ENCODE measurements at regions not wholly inside any gene's neighbourhood (a gene's known extent, or its start where the extent isn't known, plus 50 kb on each side); places are given as distances from the start of the nearest gene placed in this dataset.

DNA sequence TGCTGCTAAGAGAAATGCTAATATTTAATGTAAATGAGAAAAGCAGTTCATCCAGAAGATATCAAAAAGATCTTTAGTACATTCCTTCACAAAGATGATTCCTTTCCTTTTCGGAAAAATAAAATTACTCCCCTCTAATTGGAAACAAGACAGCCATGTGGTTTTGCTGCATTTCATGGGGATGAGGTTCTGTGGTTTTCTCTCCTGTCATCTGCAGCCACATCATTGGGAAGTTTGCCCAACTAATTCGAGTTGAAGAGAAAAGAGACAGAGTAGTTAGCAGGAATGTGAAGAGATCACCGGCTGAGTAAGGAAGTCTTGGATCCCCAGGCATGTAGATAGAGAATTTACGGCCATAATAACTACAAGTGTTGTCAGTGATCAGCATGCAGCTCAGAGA lies 122.1 kb downstream of the CYSLTR2 start:
- TF ChIP-seq, protein P1, sequence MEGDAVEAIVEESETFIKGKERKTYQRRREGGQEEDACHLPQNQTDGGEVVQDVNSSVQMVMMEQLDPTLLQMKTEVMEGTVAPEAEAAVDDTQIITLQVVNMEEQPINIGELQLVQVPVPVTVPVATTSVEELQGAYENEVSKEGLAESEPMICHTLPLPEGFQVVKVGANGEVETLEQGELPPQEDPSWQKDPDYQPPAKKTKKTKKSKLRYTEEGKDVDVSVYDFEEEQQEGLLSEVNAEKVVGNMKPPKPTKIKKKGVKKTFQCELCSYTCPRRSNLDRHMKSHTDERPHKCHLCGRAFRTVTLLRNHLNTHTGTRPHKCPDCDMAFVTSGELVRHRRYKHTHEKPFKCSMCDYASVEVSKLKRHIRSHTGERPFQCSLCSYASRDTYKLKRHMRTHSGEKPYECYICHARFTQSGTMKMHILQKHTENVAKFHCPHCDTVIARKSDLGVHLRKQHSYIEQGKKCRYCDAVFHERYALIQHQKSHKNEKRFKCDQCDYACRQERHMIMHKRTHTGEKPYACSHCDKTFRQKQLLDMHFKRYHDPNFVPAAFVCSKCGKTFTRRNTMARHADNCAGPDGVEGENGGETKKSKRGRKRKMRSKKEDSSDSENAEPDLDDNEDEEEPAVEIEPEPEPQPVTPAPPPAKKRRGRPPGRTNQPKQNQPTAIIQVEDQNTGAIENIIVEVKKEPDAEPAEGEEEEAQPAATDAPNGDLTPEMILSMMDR (IDR thresholded peaks at IDR 0.05; ENCODE audit: poor library complexity, severe bottlenecking) = no peak
- TF ChIP-seq EZH2 (IDR thresholded peaks at IDR 0.05; ENCODE audit: borderline replicate concordance, insufficient read depth, low read length, poor library complexity, severe bottlenecking) = no peak
- no peak for TF ChIP-seq POLR2AphosphoS5 (IDR thresholded peaks at IDR 0.05)
- TF ChIP-seq EP300 (conservative IDR thresholded peaks at IDR 0.05; ENCODE audit: poor library complexity, severe bottlenecking) = no peak
- no peak for TF ChIP-seq TAF1 (IDR thresholded peaks at IDR 0.05; ENCODE audit: low read depth)
- no peak for TF ChIP-seq SMC3 (conservative IDR thresholded peaks at IDR 0.05; ENCODE audit: poor library complexity)
- TF ChIP-seq, protein P2, sequence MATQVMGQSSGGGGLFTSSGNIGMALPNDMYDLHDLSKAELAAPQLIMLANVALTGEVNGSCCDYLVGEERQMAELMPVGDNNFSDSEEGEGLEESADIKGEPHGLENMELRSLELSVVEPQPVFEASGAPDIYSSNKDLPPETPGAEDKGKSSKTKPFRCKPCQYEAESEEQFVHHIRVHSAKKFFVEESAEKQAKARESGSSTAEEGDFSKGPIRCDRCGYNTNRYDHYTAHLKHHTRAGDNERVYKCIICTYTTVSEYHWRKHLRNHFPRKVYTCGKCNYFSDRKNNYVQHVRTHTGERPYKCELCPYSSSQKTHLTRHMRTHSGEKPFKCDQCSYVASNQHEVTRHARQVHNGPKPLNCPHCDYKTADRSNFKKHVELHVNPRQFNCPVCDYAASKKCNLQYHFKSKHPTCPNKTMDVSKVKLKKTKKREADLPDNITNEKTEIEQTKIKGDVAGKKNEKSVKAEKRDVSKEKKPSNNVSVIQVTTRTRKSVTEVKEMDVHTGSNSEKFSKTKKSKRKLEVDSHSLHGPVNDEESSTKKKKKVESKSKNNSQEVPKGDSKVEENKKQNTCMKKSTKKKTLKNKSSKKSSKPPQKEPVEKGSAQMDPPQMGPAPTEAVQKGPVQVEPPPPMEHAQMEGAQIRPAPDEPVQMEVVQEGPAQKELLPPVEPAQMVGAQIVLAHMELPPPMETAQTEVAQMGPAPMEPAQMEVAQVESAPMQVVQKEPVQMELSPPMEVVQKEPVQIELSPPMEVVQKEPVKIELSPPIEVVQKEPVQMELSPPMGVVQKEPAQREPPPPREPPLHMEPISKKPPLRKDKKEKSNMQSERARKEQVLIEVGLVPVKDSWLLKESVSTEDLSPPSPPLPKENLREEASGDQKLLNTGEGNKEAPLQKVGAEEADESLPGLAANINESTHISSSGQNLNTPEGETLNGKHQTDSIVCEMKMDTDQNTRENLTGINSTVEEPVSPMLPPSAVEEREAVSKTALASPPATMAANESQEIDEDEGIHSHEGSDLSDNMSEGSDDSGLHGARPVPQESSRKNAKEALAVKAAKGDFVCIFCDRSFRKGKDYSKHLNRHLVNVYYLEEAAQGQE (IDR thresholded peaks at IDR 0.05; ENCODE audit: borderline replicate concordance) = no peak
- TF ChIP-seq MXI1 (conservative IDR thresholded peaks at IDR 0.05; ENCODE audit: poor library complexity, severe bottlenecking) = no peak
- no peak for TF ChIP-seq RAD21 (conservative IDR thresholded peaks at IDR 0.05)

Measured in neural cell (in vitro differentiated cells).